ENCODE measurements at regions not wholly inside any gene's neighbourhood (a gene's known extent, or its start where the extent isn't known, plus 50 kb on each side); places are given as distances from the start of the nearest gene placed in this dataset.

DNA sequence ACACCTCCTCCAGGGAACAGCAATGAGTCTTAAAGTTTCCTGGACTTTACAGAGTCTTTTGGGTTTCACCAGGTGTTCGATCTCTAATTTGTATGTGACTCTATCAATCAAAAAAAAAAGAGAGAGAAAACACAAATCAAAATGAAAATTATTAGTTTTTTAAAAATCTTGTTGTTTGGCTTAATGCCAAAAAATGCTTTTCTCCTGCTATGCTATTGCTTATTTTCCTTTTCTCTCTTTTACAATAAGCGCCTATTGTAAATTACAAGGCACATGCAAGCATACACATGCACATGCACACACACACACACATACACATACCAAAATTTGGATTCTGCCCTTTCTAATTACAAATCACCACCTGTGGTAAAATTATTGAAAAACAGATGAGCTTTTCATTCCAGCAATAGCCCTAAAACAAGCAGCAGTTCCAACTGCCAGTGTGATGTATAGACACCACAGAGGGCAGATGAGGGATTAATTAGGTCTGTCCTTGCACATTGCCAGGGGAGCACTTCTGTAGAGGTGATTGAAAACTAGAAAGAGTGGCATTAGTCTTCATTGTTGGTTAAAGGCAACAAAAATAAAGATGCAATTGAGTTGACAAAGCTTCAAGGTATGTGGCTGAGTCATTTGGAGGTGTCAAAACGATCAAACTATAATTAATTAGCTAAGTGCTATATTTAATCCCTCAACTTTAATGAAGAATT lies 631.7 kb downstream of the TFAP2B start:
- Histone ChIP-seq H3K9ac (ENCODE audit: insufficient read depth, low read length) (no peak overlapping the region), H3K36me3 (ENCODE audit: control insufficient read depth, insufficient read depth, low read length) (no peaks in the 10 kb centered on the region), H3K27ac (ENCODE audit: insufficient read depth, low read length) (no peak overlapping the region), H3K4me1 (ENCODE audit: control insufficient read depth, extremely low read depth, insufficient read depth, low read length) (no peaks in the 10 kb centered on the region), H3K4me3 (replicated peaks in 1 of 4; ENCODE audit: control extremely low read depth in 1 of 4, insufficient read depth in 1 of 4, low read depth in 3 of 4, low read length in 4 of 4) (no peak overlapping the region), H3K27me3 (ENCODE audit: control insufficient read depth, insufficient read depth, low read length) (no peaks in the 10 kb centered on the region), H4K20me1 (ENCODE audit: control insufficient read depth, extremely low read depth, insufficient read depth, low read length) (no peaks in the 10 kb centered on the region), H3K9me3 (ENCODE audit: control insufficient read depth, insufficient read depth, low read depth, low read length) (no peaks in the 10 kb centered on the region), H3K79me2 (ENCODE audit: control insufficient read depth, insufficient read depth, low read length) (no peaks in the 10 kb centered on the region), H2AFZ (ENCODE audit: low read length) (no peak overlapping the region), H3K4me2 (ENCODE audit: extremely low read depth, insufficient read depth, low read length) (no peak overlapping the region)
- TF ChIP-seq, protein P1, sequence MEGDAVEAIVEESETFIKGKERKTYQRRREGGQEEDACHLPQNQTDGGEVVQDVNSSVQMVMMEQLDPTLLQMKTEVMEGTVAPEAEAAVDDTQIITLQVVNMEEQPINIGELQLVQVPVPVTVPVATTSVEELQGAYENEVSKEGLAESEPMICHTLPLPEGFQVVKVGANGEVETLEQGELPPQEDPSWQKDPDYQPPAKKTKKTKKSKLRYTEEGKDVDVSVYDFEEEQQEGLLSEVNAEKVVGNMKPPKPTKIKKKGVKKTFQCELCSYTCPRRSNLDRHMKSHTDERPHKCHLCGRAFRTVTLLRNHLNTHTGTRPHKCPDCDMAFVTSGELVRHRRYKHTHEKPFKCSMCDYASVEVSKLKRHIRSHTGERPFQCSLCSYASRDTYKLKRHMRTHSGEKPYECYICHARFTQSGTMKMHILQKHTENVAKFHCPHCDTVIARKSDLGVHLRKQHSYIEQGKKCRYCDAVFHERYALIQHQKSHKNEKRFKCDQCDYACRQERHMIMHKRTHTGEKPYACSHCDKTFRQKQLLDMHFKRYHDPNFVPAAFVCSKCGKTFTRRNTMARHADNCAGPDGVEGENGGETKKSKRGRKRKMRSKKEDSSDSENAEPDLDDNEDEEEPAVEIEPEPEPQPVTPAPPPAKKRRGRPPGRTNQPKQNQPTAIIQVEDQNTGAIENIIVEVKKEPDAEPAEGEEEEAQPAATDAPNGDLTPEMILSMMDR (conservative IDR thresholded peaks at IDR 0.05 in 1 of 2, IDR thresholded peaks at IDR 0.05 in 1 of 2; ENCODE audit: low read depth in 1 of 2, low read length in 2 of 2), result no peak
- TF ChIP-seq EZH2 (IDR thresholded peaks at IDR 0.05; ENCODE audit: low read length, missing control alignments), result no peak
- no peak for DNase-seq (ENCODE audit: low read depth in 2 of 2)

DNA sequence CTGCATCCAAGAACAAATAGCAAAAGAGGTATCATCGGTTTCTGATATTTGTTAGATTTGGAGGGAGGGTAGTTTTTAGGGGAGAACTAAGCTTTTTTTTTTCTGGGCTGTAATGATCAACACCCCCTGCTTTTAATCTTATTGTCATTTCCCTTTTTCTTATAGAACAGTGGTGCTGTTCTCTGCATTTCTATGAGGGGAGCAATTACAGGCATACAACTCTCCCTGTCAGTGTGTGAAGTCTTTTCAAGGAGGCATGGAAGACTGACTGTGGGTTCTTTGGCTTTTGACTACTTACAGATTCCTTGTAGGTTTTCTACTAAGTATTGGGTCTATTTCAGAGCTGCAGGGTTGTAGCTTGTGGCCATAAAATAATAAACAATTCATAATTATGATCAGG lies 632.3 kb downstream of the TFAP2B start:
- Histone ChIP-seq H3K9ac (ENCODE audit: insufficient read depth, low read length) (no peak overlapping the region), H3K4me1 (ENCODE audit: control insufficient read depth, extremely low read depth, insufficient read depth, low read length) (no peaks in the 10 kb centered on the region), H3K36me3 (ENCODE audit: control insufficient read depth, insufficient read depth, low read length) (no peaks in the 10 kb centered on the region), H4K20me1 (ENCODE audit: control insufficient read depth, extremely low read depth, insufficient read depth, low read length) (no peaks in the 10 kb centered on the region), H3K4me3 (replicated peaks in 1 of 4; ENCODE audit: control extremely low read depth in 1 of 4, insufficient read depth in 1 of 4, low read depth in 3 of 4, low read length in 4 of 4) (no peak overlapping the region), H3K9me3 (ENCODE audit: control insufficient read depth, insufficient read depth, low read depth, low read length) (no peaks in the 10 kb centered on the region), H3K27me3 (ENCODE audit: control insufficient read depth, insufficient read depth, low read length) (no peaks in the 10 kb centered on the region), H3K79me2 (ENCODE audit: control insufficient read depth, insufficient read depth, low read length) (no peaks in the 10 kb centered on the region), H3K4me2 (ENCODE audit: extremely low read depth, insufficient read depth, low read length) (no peak overlapping the region), H2AFZ (ENCODE audit: low read length) (no peak overlapping the region), H3K27ac (ENCODE audit: insufficient read depth, low read length) (no peak overlapping the region)
- DNase-seq (ENCODE audit: low read depth in 2 of 2), result no peak
- TF ChIP-seq EZH2 (IDR thresholded peaks at IDR 0.05; ENCODE audit: low read length, missing control alignments), result no peak
- TF ChIP-seq, protein P1 (conservative IDR thresholded peaks at IDR 0.05 in 1 of 2, IDR thresholded peaks at IDR 0.05 in 1 of 2; ENCODE audit: low read depth in 1 of 2, low read length in 2 of 2), result no peak

DNA sequence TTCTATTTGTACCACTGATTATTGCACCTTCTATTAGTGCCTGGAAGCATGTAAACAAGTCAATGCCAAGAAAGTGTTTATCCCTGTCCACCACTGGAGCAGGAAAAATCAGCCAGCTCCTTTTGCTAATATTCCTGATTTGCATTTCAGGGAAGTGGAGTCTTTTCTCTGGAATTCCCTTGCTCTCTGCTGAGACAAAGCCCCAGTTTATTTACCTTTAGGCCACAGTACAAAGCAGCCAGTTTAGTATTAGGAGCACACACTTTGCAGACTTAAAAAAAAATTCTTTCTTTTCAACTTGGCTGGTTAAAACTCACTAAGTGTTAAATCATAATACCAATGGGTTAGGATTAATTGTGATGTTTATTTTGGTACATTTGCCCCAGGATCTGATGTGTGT lies 631.1 kb downstream of the PKHD1 start:
- no peak overlapping the region for H2AFZ ChIP-seq (ENCODE audit: low read length)

More for the DNA sequence above, 631.1 kb downstream of the PKHD1 start:
- DNase-seq (ENCODE audit: low read depth in 2 of 2), result no peak
- Histone ChIP-seq H3K9me3 (ENCODE audit: control insufficient read depth, insufficient read depth, low read depth, low read length) (no peaks in the 10 kb centered on the region), H3K79me2 (ENCODE audit: control insufficient read depth, insufficient read depth, low read length) (no peaks in the 10 kb centered on the region), H3K36me3 (ENCODE audit: control insufficient read depth, insufficient read depth, low read length) (no peaks in the 10 kb centered on the region), H4K20me1 (ENCODE audit: control insufficient read depth, extremely low read depth, insufficient read depth, low read length) (no peaks in the 10 kb centered on the region), H3K4me3 (replicated peaks in 1 of 4; ENCODE audit: control extremely low read depth in 1 of 4, insufficient read depth in 1 of 4, low read depth in 3 of 4, low read length in 4 of 4) (no peak overlapping the region), H3K9ac (ENCODE audit: insufficient read depth, low read length) (no peak overlapping the region), H3K4me2 (ENCODE audit: extremely low read depth, insufficient read depth, low read length) (no peak overlapping the region), H3K27me3 (ENCODE audit: control insufficient read depth, insufficient read depth, low read length) (no peaks in the 10 kb centered on the region), H3K4me1 (ENCODE audit: control insufficient read depth, extremely low read depth, insufficient read depth, low read length) (no peaks in the 10 kb centered on the region), H3K27ac (ENCODE audit: insufficient read depth, low read length) (no peak overlapping the region)
- TF ChIP-seq, protein P1 (conservative IDR thresholded peaks at IDR 0.05 in 1 of 2, IDR thresholded peaks at IDR 0.05 in 1 of 2; ENCODE audit: low read depth in 1 of 2, low read length in 2 of 2), result no peak
- no peak for TF ChIP-seq EZH2 (IDR thresholded peaks at IDR 0.05; ENCODE audit: low read length, missing control alignments)
